ENCODE measurements at regions not wholly inside any gene's neighbourhood (a gene's known extent, or its start where the extent isn't known, plus 50 kb on each side); places are given as distances from the start of the nearest gene placed in this dataset.
"Not testable (repeated sequence)": the region's sequence is repeated elsewhere in the genome, so short reads cannot be mapped to it uniquely, and the experiment has no call there.

- Histone ChIP-seq H3K4me1 (ENCODE audit: control insufficient read depth in 2 of 2, insufficient read depth in 2 of 2, low read length in 2 of 2) (peaks cover 0 to 3% of the 10 kb centered on the region in 2 donors), H3K36me3 (ENCODE audit: control insufficient read depth in 2 of 2, insufficient read depth in 2 of 2, low read length in 2 of 2) (no peaks in the 10 kb centered on the region), H3K9me3 (ENCODE audit: control insufficient read depth in 2 of 2, low read length in 2 of 2) (no peaks in the 10 kb centered on the region), H3K27ac (ENCODE audit: low read depth in 2 of 2, low read length in 2 of 2) (no peak overlapping the region), H3K9ac (ENCODE audit: low read depth in 1 of 2, low read length in 2 of 2) (no peak overlapping the region), H3K4me3 (ENCODE audit: low read length in 2 of 2) (no peak overlapping the region), H3K27me3 (ENCODE audit: control insufficient read depth in 2 of 2, insufficient read depth in 2 of 2, low read length in 2 of 2) (peaks cover 0 to 2% of the 10 kb centered on the region in 2 donors)
These were observed 130.5 kb downstream of the ATXN3L start for GRCh38 chrX:13189380-13189779.

DNA sequence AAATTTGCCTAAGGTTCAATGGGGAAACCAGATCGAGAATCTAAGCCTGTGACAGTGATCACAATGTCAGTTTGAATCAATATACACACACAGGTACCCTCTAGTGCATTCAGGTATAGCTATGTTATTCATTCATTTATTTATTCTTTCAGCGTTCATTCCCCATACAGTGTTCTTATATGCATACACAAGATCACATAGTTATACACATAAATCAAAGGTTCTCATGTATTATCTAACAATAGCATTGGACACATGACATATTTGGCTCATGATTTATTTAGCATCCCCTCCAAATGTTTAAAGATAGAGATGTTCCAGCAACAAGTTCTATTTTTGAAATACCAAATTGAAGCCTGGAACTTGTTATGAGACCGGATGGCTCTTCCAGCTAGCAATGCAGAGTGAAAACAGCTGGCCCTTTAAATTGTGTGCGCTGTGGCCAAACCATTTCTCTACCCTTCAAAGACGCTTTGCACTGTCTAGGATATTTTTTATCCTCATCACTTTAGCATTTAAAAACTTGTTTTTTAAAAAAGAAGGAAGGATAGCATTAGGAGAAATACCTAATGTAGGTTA, 131.0 kb downstream of the ATXN3L start:
- Histone ChIP-seq H3K36me3 (ENCODE audit: control insufficient read depth in 2 of 2, insufficient read depth in 2 of 2, low read length in 2 of 2) (no peaks in the 10 kb centered on the region), H3K27ac (ENCODE audit: low read depth in 2 of 2, low read length in 2 of 2) (no peak overlapping the region), H3K4me3 (ENCODE audit: low read length in 2 of 2) (no peak overlapping the region), H3K4me1 (ENCODE audit: control insufficient read depth in 2 of 2, insufficient read depth in 2 of 2, low read length in 2 of 2) (peaks cover 0 to under 1% of the 10 kb centered on the region in 2 donors), H3K9ac (ENCODE audit: low read depth in 1 of 2, low read length in 2 of 2) (no peak overlapping the region), H3K9me3 (ENCODE audit: control insufficient read depth in 2 of 2, low read length in 2 of 2) (no peaks in the 10 kb centered on the region), H3K27me3 (ENCODE audit: control insufficient read depth in 2 of 2, insufficient read depth in 2 of 2, low read length in 2 of 2) (peaks cover 0 to 2% of the 10 kb centered on the region in 2 donors)

DNA sequence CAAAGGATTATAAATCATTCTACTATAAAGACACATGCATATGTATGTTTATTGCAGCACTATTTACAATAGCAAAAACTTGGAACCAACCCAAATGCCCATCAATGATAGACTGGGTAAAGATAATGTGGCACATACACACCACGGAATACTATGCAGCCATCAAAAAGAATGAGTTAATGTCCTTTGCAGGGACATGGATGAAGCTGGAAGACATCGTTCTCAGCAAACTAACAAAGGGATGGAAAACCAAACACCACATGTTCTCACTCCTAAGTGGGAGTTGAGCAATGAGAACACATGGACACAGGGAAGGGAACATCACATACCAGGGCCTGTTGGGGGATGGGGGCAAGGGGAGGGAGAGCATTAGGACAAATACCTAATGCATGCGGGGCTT, 133.2 kb downstream of the ATXN3L start:
- not testable (repeated sequence) for H3K27ac ChIP-seq (ENCODE audit: low read depth in 2 of 2, low read length in 2 of 2); H3K36me3 ChIP-seq (ENCODE audit: control insufficient read depth in 2 of 2, insufficient read depth in 2 of 2, low read length in 2 of 2); H3K4me3 ChIP-seq (ENCODE audit: low read length in 2 of 2); H3K4me1 ChIP-seq (ENCODE audit: control insufficient read depth in 2 of 2, insufficient read depth in 2 of 2, low read length in 2 of 2); H3K9ac ChIP-seq (ENCODE audit: low read depth in 1 of 2, low read length in 2 of 2); H3K27me3 ChIP-seq (ENCODE audit: control insufficient read depth in 2 of 2, insufficient read depth in 2 of 2, low read length in 2 of 2); H3K9me3 ChIP-seq (ENCODE audit: control insufficient read depth in 2 of 2, low read length in 2 of 2)

- Histone ChIP-seq H3K27ac (ENCODE audit: low read depth in 2 of 2, low read length in 2 of 2) (no peak overlapping the region), H3K9me3 (ENCODE audit: control insufficient read depth in 2 of 2, low read length in 2 of 2) (no peaks in the 10 kb centered on the region), H3K27me3 (ENCODE audit: control insufficient read depth in 2 of 2, insufficient read depth in 2 of 2, low read length in 2 of 2) (no peaks in the 10 kb centered on the region)
These were observed 136.4 kb upstream of the FAM9C start for GRCh38 chrX:13180807-13181206.

GRCh38 chrX:13179586-13179985, 135.2 kb upstream of the FAM9C start:
- Histone ChIP-seq H3K9me3 (ENCODE audit: control insufficient read depth in 2 of 2, low read length in 2 of 2) (no peaks in the 10 kb centered on the region), H3K27me3 (ENCODE audit: control insufficient read depth in 2 of 2, insufficient read depth in 2 of 2, low read length in 2 of 2) (no peaks in the 10 kb centered on the region), H3K9ac (ENCODE audit: low read depth in 1 of 2, low read length in 2 of 2) (no peak overlapping the region), H3K4me1 (ENCODE audit: control insufficient read depth in 2 of 2, insufficient read depth in 2 of 2, low read length in 2 of 2) (no peaks in the 10 kb centered on the region), H3K36me3 (ENCODE audit: control insufficient read depth in 2 of 2, insufficient read depth in 2 of 2, low read length in 2 of 2) (no peaks in the 10 kb centered on the region), H3K4me3 (ENCODE audit: low read length in 2 of 2) (no peak overlapping the region), H3K27ac (ENCODE audit: low read depth in 2 of 2, low read length in 2 of 2) (no peak overlapping the region)

More at GRCh38 chrX:13180807-13181206, 136.4 kb upstream of the FAM9C start:
- H3K9ac ChIP-seq (ENCODE audit: low read depth in 1 of 2, low read length in 2 of 2): no peak overlapping the region
- no peaks in the 10 kb centered on the region for H3K36me3 ChIP-seq (ENCODE audit: control insufficient read depth in 2 of 2, insufficient read depth in 2 of 2, low read length in 2 of 2)
- H3K4me3 ChIP-seq (ENCODE audit: low read length in 2 of 2): no peak overlapping the region
- no peaks in the 10 kb centered on the region for H3K4me1 ChIP-seq (ENCODE audit: control insufficient read depth in 2 of 2, insufficient read depth in 2 of 2, low read length in 2 of 2)

DNA sequence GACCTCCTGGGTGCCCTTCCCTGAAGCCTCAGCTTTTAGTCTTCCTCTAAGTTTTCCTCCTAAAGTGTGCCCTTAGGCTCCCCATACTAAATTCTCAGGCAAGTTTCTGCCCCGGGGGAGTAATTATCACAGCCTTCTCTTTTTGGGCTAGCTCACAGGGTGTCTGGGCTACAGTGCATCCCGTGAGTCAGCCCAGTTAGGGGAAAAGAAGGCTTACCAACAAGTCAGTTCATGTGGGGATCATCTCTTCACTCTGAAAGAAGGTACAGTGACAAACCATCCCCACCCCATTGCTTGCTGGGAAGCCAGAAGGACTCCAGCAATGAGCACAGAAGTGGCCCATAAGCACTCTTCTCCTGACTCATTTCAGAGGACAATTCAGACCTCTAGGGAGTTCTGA, 134.7 kb upstream of the FAM9C start:
- Histone ChIP-seq H3K27ac (ENCODE audit: low read depth in 2 of 2, low read length in 2 of 2) (no peak overlapping the region), H3K9me3 (ENCODE audit: control insufficient read depth in 2 of 2, low read length in 2 of 2) (no peaks in the 10 kb centered on the region), H3K9ac (ENCODE audit: low read depth in 1 of 2, low read length in 2 of 2) (no peak overlapping the region), H3K27me3 (ENCODE audit: control insufficient read depth in 2 of 2, insufficient read depth in 2 of 2, low read length in 2 of 2) (no peaks in the 10 kb centered on the region), H3K4me1 (ENCODE audit: control insufficient read depth in 2 of 2, insufficient read depth in 2 of 2, low read length in 2 of 2) (no peaks in the 10 kb centered on the region), H3K4me3 (ENCODE audit: low read length in 2 of 2) (no peak overlapping the region), H3K36me3 (ENCODE audit: control insufficient read depth in 2 of 2, insufficient read depth in 2 of 2, low read length in 2 of 2) (no peaks in the 10 kb centered on the region)

DNA sequence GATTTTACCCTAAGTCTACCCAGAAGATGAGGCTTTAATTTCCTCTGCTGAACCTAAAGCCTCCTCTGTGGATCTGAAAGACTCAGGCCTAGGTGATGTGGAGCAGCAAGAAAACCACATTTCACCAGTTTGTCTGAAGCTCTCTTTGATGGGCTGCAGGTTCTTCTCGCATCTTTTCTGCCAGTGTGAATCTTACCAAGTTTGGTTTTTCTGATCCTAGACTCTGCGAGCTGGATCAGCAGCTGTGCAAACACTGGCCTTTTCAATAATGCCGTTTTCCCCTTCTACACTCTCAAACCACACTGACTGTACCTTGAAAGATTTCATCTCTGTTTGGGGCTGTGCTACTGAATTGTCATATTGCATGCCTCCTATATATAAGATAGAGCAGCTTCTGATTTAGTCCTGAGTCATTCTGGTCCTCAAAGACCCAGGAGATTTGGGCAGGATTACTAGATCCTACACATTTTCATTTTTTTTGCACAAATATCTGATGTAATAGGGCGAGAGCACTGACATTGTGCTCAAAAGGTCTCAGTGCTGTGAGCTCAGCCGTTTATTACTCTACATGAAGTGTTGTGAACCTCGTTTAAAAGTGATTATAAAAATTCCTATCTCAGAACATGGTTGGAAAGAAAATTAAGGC, 133.6 kb upstream of the FAM9C start:
- Histone ChIP-seq H3K27ac (ENCODE audit: low read depth in 2 of 2, low read length in 2 of 2) (no peak overlapping the region), H3K4me1 (ENCODE audit: control insufficient read depth in 2 of 2, insufficient read depth in 2 of 2, low read length in 2 of 2) (no peaks in the 10 kb centered on the region), H3K4me3 (ENCODE audit: low read length in 2 of 2) (no peak overlapping the region), H3K36me3 (ENCODE audit: control insufficient read depth in 2 of 2, insufficient read depth in 2 of 2, low read length in 2 of 2) (no peaks in the 10 kb centered on the region), H3K9ac (ENCODE audit: low read depth in 1 of 2, low read length in 2 of 2) (no peak overlapping the region), H3K27me3 (ENCODE audit: control insufficient read depth in 2 of 2, insufficient read depth in 2 of 2, low read length in 2 of 2) (no peaks in the 10 kb centered on the region), H3K9me3 (ENCODE audit: control insufficient read depth in 2 of 2, low read length in 2 of 2) (no peaks in the 10 kb centered on the region)

- Histone ChIP-seq H3K36me3 (ENCODE audit: control insufficient read depth in 2 of 2, insufficient read depth in 2 of 2, low read length in 2 of 2) (no peaks in the 10 kb centered on the region), H3K9ac (ENCODE audit: low read depth in 1 of 2, low read length in 2 of 2) (no peak overlapping the region), H3K27me3 (ENCODE audit: control insufficient read depth in 2 of 2, insufficient read depth in 2 of 2, low read length in 2 of 2) (no peaks in the 10 kb centered on the region), H3K4me3 (ENCODE audit: low read length in 2 of 2) (no peak overlapping the region), H3K4me1 (ENCODE audit: control insufficient read depth in 2 of 2, insufficient read depth in 2 of 2, low read length in 2 of 2) (no peaks in the 10 kb centered on the region), H3K9me3 (ENCODE audit: control insufficient read depth in 2 of 2, low read length in 2 of 2) (no peaks in the 10 kb centered on the region), H3K27ac (ENCODE audit: low read depth in 2 of 2, low read length in 2 of 2) (no peak overlapping the region)
These were observed 130.6 kb upstream of the FAM9C start for GRCh38 chrX:13175056-13175455.

- no peak overlapping the region for H3K27ac ChIP-seq (ENCODE audit: low read depth in 2 of 2, low read length in 2 of 2)
- no peak overlapping the region for H3K4me3 ChIP-seq (ENCODE audit: low read length in 2 of 2)
- peaks cover 0 to 3% of the 10 kb centered on the region in 2 donors for H3K27me3 ChIP-seq (ENCODE audit: control insufficient read depth in 2 of 2, insufficient read depth in 2 of 2, low read length in 2 of 2)
- H3K9me3 ChIP-seq (ENCODE audit: control insufficient read depth in 2 of 2, low read length in 2 of 2): no peaks in the 10 kb centered on the region
- H3K4me1 ChIP-seq (ENCODE audit: control insufficient read depth in 2 of 2, insufficient read depth in 2 of 2, low read length in 2 of 2): no peaks in the 10 kb centered on the region
- no peak overlapping the region for H3K9ac ChIP-seq (ENCODE audit: low read depth in 1 of 2, low read length in 2 of 2)
- no peaks in the 10 kb centered on the region for H3K36me3 ChIP-seq (ENCODE audit: control insufficient read depth in 2 of 2, insufficient read depth in 2 of 2, low read length in 2 of 2)
These were observed 126.6 kb upstream of the FAM9C start for GRCh38 chrX:13170966-13171558.

DNA sequence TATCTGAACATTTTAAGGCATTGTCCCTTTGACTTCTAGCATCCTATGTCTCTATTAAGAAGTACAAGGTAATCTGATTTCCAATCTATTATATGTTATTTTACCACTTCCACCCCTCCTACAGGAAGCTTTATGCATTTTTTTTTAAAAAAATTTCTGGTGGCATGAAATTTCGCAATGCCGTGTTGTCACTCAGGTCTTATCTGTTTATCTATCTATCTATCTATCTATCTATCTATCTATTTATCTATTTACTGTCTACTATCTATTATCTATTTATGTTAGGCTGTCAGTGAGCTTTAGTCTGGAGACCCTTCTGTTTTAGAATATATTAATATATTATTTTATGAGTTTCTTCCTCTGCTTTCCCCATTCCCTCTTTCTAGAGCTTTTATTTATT, 125.3 kb upstream of the FAM9C start:
- H3K27me3 ChIP-seq (ENCODE audit: control insufficient read depth in 2 of 2, insufficient read depth in 2 of 2, low read length in 2 of 2): peaks cover 0 to 3% of the 10 kb centered on the region in 2 donors
- H3K4me3 ChIP-seq (ENCODE audit: low read length in 2 of 2): no peak overlapping the region
- no peak overlapping the region for H3K27ac ChIP-seq (ENCODE audit: low read depth in 2 of 2, low read length in 2 of 2)
- H3K4me1 ChIP-seq (ENCODE audit: control insufficient read depth in 2 of 2, insufficient read depth in 2 of 2, low read length in 2 of 2): no peaks in the 10 kb centered on the region
- H3K36me3 ChIP-seq (ENCODE audit: control insufficient read depth in 2 of 2, insufficient read depth in 2 of 2, low read length in 2 of 2): no peaks in the 10 kb centered on the region
- no peak overlapping the region for H3K9ac ChIP-seq (ENCODE audit: low read depth in 1 of 2, low read length in 2 of 2)
- H3K9me3 ChIP-seq (ENCODE audit: control insufficient read depth in 2 of 2, low read length in 2 of 2): no peaks in the 10 kb centered on the region
